HG03565 (cell line): ENCODE measurements at regions not wholly inside any gene's neighbourhood (a gene's known extent, or its start where the extent isn't known, plus 50 kb on each side); places are given as distances from the start of the nearest gene placed in this dataset.

Experiments
- ATAC-seq: cut with Tn5 transposase; IDR thresholded peaks from one replicate; pipeline ENCODE4 v1.9.1; 2021; ENCODE audit warnings: mild to moderate bottlenecking, moderate library complexity; ENCODE audit not compliant: unreplicated experiment

DNA sequence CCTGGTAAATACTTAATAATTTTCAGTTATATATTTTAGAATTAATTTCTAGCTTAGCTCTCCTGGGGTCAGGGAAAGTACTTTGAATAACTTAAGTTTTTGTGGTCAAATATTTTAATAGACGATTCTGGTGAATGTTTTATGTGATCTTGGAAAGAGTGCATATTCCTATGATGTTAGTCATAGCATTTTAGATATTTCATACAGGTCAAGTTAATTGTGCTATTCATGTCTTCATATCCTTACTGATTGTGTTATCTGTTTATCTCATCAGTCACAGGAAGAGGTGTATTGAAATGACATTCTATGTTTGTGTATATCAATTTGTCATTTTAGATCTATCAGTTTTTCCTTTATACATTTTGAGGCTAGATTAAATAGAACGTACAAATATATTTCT lies 576.2 kb downstream of the CPS1 start:
- no peak for ATAC-seq

- ATAC-seq: no peak
Measured at GRCh38 chr2:211133766-211134165, 577.4 kb downstream of the CPS1 start.

DNA sequence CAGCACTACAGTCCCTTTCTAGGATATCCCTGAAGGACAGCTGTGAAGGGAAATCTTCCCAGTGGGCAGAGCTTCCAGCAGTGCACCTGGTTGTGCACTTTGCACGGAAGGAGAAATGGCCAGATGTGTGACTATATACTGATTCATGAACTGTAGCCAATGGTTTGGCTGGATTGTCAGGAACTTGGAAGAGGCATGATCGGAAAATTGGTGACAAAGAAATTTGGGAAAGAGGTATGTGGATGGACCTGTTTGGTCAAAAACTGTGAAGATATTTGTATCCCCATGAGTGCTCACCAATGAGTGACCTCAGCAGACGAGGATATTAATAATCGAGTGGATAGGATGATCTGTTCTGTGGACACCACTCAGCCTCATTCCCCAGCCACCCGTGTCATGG lies 582.2 kb downstream of the CPS1 start:
- ATAC-seq: no peak

DNA sequence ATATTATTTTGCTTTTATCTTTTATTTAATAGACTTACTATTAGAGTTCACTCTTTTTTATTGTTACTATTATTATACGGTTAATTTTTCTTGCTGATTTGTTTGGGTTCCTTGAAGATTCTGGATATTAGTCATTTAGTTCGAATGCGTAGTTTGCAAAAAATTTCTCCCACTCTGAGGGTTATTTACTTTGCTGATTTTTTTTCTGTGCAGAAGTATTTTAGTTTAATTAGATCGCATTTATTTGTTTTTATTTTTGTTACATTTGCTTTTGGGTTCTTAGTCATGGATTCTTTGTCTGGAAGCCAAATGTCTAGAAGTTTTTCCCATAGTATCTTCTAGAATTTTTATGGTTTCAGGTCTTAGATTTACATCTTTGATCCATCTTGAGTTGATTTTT lies 585.2 kb downstream of the CPS1 start:
- no peak for ATAC-seq

- no peak for ATAC-seq
Measured at GRCh38 chr2:211144078-211144477, 587.7 kb downstream of the CPS1 start.

- ATAC-seq: no peak
Measured at GRCh38 chr2:211144974-211145665, 588.7 kb downstream of the CPS1 start.

DNA sequence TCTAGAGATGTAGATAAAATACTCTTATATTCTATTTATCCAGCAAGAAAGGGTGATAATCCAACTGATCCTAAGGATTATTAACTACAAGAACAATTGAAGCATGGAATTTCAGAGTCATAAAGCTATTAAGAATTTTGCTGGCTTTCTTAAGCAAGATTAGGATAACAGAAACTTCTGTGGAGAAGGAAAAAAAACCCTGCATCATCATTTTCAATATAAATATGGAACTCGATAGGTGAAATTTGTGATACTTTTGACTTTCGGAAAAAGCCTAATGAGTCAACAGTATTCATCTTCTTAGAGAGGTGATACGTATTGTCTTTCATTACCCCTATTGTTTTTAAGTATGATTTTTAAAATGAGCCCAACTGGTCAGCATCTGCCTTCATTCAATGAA lies 593.3 kb downstream of the CPS1 start:
- no peak for ATAC-seq

DNA sequence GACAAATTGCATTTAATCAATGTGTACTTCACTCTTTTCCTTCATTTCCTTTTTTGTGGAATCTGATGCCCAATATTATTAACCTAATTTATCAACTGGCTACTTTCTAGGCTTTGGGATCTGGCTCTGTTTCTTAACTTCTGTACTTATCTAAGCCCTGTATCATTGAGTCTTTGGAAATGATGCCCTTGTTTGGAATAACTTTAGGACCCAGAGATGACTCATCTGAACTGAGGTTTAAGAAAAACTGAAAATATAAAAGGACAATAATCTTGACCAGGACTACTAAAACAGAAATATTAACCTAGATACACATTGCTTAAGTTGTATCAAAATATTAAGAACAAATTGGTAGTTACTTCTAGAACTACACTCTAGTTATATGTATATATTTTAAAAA lies 600.8 kb downstream of the CPS1 start:
- ATAC-seq: no peak

DNA sequence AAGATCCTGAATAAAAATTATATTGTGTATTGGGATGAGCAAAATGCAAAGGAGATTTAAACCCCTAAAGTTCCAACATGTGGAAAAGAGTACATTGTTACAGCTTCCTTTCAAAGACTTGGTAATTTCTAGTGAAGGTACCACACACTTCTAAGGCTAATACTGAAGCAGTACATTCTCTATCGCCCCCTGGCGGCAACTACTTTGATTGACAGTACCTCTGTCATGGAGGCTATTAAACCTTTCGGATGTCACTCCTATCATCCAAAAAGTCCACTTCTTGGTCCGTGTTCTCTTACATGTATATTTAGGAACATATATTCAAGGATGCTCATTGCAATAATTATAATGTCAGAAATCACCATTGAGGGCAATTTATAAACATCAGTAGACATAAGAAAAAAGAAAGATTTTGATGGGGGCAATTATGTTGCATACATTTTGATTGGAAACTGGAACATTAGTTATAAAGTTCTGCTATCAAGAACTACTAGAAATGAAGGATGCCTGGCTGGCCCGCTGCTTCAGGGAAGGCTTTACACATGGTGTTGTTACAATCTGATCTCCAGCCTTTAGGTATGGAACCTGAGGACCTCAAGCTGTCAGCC lies 601.6 kb downstream of the CPS1 start:
- peak; percentile 99 for ATAC-seq

- no peak for ATAC-seq
Measured at GRCh38 chr2:211159972-211160371, 603.6 kb downstream of the CPS1 start.

DNA sequence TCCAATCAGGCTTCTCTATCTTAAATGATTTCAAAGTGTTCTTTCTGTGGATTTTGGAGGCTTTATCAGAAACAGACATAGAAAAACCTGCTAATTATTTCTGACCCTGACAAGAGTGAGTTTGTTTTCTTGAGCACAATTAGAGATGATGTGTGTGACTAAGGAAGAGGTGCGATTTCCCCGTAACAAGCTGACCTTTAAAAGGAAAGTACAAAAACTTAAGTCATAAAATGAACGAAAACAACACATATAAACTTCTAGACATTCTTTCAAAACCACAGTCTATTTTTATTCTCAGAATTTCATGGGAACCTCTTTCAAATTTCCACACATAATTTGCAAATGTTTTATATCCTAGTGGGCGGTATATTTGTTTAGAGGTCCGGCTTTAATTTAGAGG lies 604.8 kb downstream of the CPS1 start:
- no peak for ATAC-seq

GRCh38 chr2:211162911-211163310 lies 606.5 kb downstream of the CPS1 start:
- no peak for ATAC-seq

GRCh38 chr2:211170843-211171242 lies 614.4 kb downstream of the CPS1 start:
- ATAC-seq: no peak

DNA sequence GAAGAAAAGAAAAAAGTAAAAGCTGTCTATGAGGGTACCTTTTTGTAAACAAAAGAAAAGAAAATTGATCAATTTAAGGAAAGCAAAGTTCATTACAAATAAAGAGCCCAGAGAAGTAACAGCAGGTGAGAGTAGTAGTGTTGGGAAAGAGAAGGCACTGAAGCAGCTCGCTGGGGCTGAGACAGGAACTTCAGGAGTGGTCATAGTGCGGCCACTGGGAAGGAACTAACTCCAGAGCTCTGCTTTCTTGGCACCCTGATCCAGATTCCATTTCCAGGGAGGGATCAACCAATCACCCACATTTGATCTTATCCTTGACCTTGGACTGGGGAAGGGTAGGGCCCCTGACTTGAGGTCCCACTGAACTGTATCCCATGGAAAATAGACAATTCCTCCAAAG lies 617.6 kb downstream of the CPS1 start:
- ATAC-seq: no peak

DNA sequence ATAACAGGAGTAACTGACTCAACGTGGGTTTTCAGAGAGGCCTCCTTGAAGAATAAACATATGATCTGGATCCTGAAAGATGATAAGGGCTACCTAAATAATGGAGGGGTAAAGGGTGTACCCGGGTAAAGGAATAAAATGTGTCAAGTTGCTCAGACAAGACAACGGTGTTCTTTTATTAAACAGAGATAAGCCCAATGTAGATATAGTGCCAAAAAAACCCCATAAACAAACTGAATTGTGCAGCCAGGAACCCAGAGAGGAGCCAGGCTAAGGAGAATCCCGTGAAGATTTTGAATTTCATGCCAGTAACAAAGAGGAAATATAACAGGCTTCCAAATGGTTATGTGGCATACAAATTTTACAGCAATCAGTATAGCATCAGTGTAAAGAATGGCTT lies 618.2 kb downstream of the CPS1 start:
- no peak for ATAC-seq

DNA sequence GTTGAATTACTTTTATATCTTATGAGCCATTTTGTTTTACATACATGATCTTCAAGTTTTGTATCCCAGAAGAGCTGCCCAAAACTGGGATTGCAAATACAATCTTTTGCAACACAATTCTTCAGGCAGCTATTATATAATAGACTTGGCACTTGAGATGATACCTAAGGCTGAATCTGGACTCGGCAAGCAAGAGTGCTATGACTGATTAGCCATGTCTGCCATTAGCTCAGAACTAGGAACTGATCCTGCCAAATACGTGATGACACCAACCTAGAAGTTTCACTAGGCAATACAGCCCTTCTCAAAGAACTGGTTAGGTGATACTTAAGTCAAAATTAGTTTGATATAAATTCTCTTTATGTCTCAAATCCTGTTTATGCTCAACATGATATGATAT lies 619.6 kb downstream of the CPS1 start:
- ATAC-seq: no peak

DNA sequence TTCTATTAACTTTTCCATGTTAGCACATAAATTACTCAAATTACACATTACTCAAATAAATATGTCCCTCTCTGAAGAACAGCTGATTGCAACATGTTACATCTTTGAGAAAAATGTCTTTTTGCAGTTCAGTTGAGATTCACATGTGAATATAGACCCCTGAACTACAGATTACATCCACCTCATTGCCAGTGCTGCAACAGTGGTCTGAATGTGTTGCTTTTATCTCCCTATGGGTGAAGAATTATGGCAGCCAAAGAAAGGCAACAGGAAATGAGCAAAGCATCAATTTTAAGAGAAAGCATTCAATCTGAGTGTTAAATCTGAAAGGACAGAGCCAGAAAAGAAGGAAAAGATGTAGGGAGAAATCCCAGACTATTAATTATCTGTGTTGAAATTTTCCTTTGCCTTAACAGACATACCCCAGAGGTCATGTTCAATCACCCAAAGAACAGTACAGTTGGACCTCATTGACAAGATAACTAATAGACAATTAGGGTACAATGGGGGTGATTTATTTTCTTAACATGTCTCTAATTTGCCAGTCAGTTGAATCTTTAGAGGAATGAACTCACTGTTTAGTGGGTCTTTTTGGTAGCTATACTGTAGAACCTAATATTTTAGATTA lies 620.2 kb downstream of the CPS1 start:
- no peak for ATAC-seq

- ATAC-seq: no peak
Measured at GRCh38 chr2:211181626-211182025, 625.2 kb downstream of the CPS1 start.

GRCh38 chr2:211187602-211188001 lies 631.2 kb downstream of the CPS1 start:
- no peak for ATAC-seq

DNA sequence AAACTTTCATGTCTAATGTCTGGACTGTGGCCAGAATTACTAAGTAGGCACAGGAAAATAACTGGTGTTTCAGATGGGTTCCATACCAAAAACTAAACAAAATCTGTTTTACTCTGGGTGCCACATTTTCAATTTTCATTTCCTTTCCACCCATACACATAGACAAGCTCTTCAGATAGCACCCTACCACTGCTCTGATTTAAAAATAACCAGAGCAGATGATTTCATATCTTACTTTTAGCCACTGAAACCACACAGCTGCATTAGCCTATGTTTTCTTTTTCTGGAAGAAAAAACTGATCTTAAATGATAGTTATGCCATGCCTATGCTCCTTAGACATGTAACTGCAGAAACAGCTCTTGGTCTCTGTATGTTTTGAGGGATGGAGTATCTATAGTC lies 647.6 kb downstream of the CPS1 start:
- peak; percentile 97 for ATAC-seq

DNA sequence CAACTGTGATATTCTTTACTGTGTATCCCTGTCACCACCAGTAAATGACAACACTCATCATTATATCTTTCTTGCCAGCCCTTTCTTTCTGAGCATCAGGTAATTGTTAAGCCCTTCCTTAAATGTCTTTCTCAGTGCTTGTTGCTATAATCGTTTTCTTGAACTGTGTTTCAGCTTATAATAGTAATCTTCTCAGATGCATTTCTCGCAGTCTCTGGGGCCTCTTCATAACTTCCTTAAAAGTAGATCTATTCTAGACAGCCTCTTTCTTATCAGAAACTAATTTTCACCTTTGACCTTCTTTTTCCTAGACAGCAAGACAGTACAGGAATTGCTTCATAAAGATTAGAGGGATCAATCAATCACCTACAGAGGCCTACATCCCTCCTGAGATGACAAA lies 648.1 kb downstream of the CPS1 start:
- ATAC-seq: peak; percentile 11

DNA sequence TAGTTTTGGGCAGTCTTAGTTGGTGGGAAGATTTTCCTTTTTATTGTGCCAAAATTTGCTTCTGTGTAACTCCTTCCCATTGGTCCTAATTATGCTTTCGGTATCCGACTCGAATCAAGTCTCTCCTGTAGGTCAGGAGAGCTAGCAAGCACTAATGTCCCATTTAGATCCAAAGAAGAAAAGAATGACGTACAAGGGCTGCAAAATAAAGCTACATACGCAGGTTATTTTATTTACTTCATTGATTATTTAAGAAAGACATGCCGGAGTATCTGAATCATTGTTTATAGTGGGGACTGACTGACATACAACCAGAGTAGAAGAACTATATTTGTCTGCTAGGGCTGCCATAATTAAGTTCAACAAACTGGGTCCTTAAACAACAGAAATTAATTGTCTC lies 648.5 kb downstream of the CPS1 start:
- no peak for ATAC-seq

DNA sequence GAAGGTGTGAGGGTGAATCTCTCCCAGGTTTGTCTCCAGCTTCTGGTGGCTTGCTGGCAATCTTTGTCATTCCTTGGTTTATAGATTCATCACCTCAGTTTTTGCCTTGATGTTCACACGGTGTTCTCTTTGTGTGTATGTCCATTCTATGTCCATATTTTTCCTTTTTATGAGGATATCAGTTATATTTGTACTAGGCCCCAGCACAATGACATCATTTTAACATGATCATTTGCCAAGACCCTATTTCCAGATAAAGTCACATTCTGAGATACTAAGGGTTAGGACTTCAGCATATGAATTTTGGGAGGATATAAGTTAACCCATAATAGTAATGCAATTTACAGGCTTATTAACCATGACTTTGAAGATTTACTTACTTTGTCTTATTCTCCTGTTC lies 649.0 kb downstream of the CPS1 start:
- ATAC-seq: no peak
